Heart left ventricle (tissue), 16 donors: ENCODE measurements at regions not wholly inside any gene's neighbourhood (a gene's known extent, or its start where the extent isn't known, plus 50 kb on each side); places are given as distances from the start of the nearest gene placed in this dataset.

Experiments
- ATAC-seq, 4 donors: fragments of 200-7000 bp; cut with Tn5 transposase; one replicate each; pipeline ENCODE4 v1.9.1; 2020 to 2022; ENCODE audit warnings: moderate library complexity in 4 of 4, mild to moderate bottlenecking in 3 of 4, moderate number of reproducible peaks in 1 of 4
- DNase-seq, 5 donors: peaks; one replicate each; pipeline ENCODE4 v3.0.0-alpha.2; 2020
- H3K27ac ChIP-seq, 12 donors: fragments of 200-600 bp; sonication (generic) in 4 of 12; one replicate each; pipeline versions ENCODE4 v1.5.0 to v1.8.0; 2016 to 2022; ENCODE audit warnings: mild to moderate bottlenecking in 2 of 12
- H3K27me3 ChIP-seq, 9 donors: fragments of 200-600 bp; sonication (generic) in 2 of 9; one replicate each; pipeline versions ENCODE4 v1.5.1 to v1.8.0; 2016 to 2022; ENCODE audit warnings: mild to moderate bottlenecking in 3 of 9
- H3K36me3 ChIP-seq, 9 donors: fragments of 200-600 bp; sonication (generic) in 2 of 9; one replicate each; pipeline versions ENCODE4 v1.5.0 to v1.8.0; 2018 to 2022; ENCODE audit warnings: mild to moderate bottlenecking in 2 of 9
- H3K4me1 ChIP-seq, 12 donors: fragments of 200-600 bp; sonication (generic) in 4 of 12; one replicate each; pipeline versions ENCODE4 v1.5.0 to v1.8.0; 2016 to 2022; ENCODE audit warnings: mild to moderate bottlenecking in 3 of 12
- H3K4me3 ChIP-seq, 12 donors: fragments of 200-600 bp; sonication (generic) in 4 of 12; one replicate each; pipeline versions ENCODE4 v1.5.0 to v1.8.0; 2017 to 2022; ENCODE audit warnings: mild to moderate bottlenecking in 9 of 12, moderate library complexity in 4 of 12
- H3K9me3 ChIP-seq, 12 donors: fragments of 200-600 bp; sonication (generic) in 4 of 12; one replicate each; pipeline versions ENCODE4 v1.5.0 to v1.8.0; 2016 to 2022; ENCODE audit warnings: mild to moderate bottlenecking in 1 of 12
- POLR2A ChIP-seq, 2 donors: fragments of 450-650 bp; IDR thresholded peaks; one replicate each; pipeline ENCODE4 v1.6.1; 2017; ENCODE audit warnings: antibody characterized with exemption in 2 of 2, mild to moderate bottlenecking in 2 of 2, moderate library complexity in 2 of 2
- WGBS, 4 donors: extraction: QIAGEN DNeasy Blood & Tissue Kit in 2 of 4; methylation state at CpG; one replicate each; pipeline versions ENCODE4 v1.1.5 to v1.1.7; 2013 to 2018; 5-methylcytosine and 5-hydroxymethylcytosine counted together
- intact Hi-C, 10 donors: fragments of 100-400 bp; cut with DNase I; formaldehyde crosslinking; loops; one replicate each; pipeline versions ENCODE4 v1.11.1 to v1.14.2; 2022
- TF ChIP-seq, protein P1 (sequence below), 12 donors: fragments of 200-600 bp; sonication (generic) in 4 of 12; IDR thresholded peaks; one replicate each; pipeline versions ENCODE4 v1.5.0 to v1.8.0; 2018 to 2022; ENCODE audit warnings: antibody characterized with exemption in 12 of 12, mild to moderate bottlenecking in 5 of 12
- donor health status: ischemic (EF 13 %, LVEDD 7.1; RV severe dilation, severe dysfunction).
- donor health status: healthy with polysubstance abuse.
- donor health status: DM: no; HTN: yes; CAD: no.
- donor health status: DM: no; HTN: no; CAD: no.
- donor health status: ischemic (EF 25% LVEDD 6.9; RV normal size, moderate dysfunction).
- donor health status: ischemic (EF 25% LVEDD 5.7; RV mildly dilated, moderate dysfunction).
- donor health status: healthy.
- donor health status: DM: yes; HTN: yes; CAD: no.
- donor health status: ischemic (EF 35%, LVEDD 5.7; RV mildly dilated, moderate dysfunction).
- donor health status: nonischemic (EF 11% LVEDD 7.7; RV severe dilation, severe dysfunction).
- donor health status: DM: yes; HTN: yes; CAD: no.
- donor health status: PGD.
- donor health status: ischemic (EF 29% LVEDD 5.4; RV normal size, mild dysfunction).
- donor health status: nonischemic (EF 23%, LVEDD 6.1; RV moderate dilation, normal function).

DNA sequence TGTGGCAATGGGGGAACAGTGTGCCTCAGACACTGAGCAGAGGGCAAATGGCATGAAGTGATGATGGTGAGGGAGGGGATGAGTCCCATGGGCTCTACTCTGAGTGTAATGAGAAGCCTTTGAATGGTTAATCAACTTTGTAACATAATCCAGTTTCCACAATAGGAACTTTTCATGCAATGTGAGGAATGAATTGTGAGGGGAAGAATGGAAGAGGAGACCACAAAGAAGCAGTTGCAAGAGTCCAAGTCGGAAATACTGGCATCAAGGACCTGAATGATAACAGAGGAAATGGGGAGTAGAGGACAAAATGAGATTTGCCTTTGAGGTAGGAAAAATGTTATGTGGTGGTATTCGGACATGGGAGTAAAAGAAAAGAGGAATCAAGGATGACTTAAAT, 476.9 kb upstream of the PRICKLE1 start:
- 82 to 95% (median 88%) methylated on average over 2 of the region's 2 CpGs for WGBS, 4 donors
- Histone ChIP-seq H3K4me3 (no peak overlapping the region), H3K4me1 (peaks cover 0 to 2% (median 0%) of the 10 kb centered on the region in 12 donors), H3K36me3 (no peaks in the 10 kb centered on the region), H3K27ac (no peak overlapping the region), H3K27me3 (no peaks in the 10 kb centered on the region), H3K9me3 (no peaks in the 10 kb centered on the region)
- no peak for TF ChIP-seq POLR2A (IDR thresholded peaks at IDR 0.05)
- TF ChIP-seq, protein P1, sequence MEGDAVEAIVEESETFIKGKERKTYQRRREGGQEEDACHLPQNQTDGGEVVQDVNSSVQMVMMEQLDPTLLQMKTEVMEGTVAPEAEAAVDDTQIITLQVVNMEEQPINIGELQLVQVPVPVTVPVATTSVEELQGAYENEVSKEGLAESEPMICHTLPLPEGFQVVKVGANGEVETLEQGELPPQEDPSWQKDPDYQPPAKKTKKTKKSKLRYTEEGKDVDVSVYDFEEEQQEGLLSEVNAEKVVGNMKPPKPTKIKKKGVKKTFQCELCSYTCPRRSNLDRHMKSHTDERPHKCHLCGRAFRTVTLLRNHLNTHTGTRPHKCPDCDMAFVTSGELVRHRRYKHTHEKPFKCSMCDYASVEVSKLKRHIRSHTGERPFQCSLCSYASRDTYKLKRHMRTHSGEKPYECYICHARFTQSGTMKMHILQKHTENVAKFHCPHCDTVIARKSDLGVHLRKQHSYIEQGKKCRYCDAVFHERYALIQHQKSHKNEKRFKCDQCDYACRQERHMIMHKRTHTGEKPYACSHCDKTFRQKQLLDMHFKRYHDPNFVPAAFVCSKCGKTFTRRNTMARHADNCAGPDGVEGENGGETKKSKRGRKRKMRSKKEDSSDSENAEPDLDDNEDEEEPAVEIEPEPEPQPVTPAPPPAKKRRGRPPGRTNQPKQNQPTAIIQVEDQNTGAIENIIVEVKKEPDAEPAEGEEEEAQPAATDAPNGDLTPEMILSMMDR (IDR thresholded peaks at IDR 0.05): no peak
- intact Hi-C loops: no loop called here
- DNase-seq: no peak
- no peak for ATAC-seq

DNA sequence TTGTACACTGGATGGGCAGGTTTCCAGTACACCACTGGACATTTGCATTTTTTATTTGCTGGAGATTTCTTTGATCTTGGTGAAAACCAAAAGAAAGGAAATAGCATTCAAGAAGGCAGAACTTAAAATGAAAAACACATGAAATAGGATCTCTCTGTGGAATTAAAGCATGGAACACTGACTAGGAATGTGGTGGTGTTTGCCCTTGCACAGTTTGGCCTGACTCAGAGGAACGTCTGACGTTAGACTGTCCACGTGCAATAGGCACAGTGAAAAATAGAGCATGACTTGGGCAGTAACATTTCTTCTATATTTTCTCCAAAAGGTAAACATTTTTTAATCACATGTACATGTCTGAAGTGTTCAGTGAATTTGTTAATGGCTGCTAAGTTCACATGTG, 474.1 kb upstream of the PRICKLE1 start:
- no peaks in the 10 kb centered on the region for H3K36me3 ChIP-seq
- no peak overlapping the region for H3K4me3 ChIP-seq
- H3K9me3 ChIP-seq: no peaks in the 10 kb centered on the region
- DNase-seq (no peak), ATAC-seq (peak in 1 of 4 donors; percentile 63)
- H3K27me3 ChIP-seq: no peaks in the 10 kb centered on the region
- no peak for TF ChIP-seq POLR2A (IDR thresholded peaks at IDR 0.05)
- TF ChIP-seq, protein P1 (IDR thresholded peaks at IDR 0.05): no peak
- 66 to 78% (median 71%) methylated on average over 3 of the region's 3 CpGs for WGBS, 4 donors
- peaks cover 0 to 6% (median 0%) of the 10 kb centered on the region in 12 donors for H3K4me1 ChIP-seq
- H3K27ac ChIP-seq: no peak overlapping the region
- intact Hi-C loops: no loop called here

DNA sequence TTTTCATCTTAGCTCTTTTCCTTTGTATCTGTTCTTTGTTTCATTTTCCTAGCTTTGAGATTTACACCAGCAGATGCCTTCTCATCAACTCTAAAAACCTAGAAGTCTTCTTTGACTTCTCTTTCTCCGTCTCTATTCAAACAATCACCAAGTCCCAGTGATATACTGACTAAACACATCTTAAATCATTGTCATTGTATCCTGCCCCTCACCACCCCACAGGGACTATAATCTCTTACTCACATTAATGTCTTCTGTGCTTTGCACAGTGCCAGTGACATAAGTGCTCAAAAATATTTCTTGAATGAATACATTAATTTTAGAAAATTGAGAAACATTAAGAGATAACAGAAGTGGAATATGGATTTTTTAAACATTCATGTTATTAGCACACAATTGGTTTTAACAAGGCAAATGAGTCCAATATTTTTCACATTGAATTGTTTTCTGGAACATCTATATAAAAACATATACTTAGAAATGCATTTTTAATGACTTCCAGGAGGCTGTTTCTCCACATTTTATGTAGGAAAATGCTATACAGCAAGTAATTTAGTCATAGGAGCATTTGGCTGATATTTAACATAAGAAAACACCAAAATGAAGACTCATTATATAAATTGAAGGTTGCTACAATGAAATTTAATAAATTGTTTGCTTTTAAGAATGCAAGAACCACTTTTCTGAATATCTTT, 472.8 kb upstream of the PRICKLE1 start:
- no peak for TF ChIP-seq POLR2A (IDR thresholded peaks at IDR 0.05)
- TF ChIP-seq, protein P1 (IDR thresholded peaks at IDR 0.05): no peak
- no peak overlapping the region for H3K27ac ChIP-seq
- ATAC-seq (no peak), DNase-seq (no peak)
- H3K27me3 ChIP-seq: no peaks in the 10 kb centered on the region
- 87 to 94% (median 91%) methylated on average over 1 of the region's 1 CpG for WGBS, 4 donors
- no peaks in the 10 kb centered on the region for H3K36me3 ChIP-seq
- no peaks in the 10 kb centered on the region for H3K9me3 ChIP-seq
- H3K4me1 ChIP-seq: peaks cover 0 to 6% (median 0%) of the 10 kb centered on the region in 12 donors
- intact Hi-C loops: no loop called here
- no peak overlapping the region for H3K4me3 ChIP-seq

DNA sequence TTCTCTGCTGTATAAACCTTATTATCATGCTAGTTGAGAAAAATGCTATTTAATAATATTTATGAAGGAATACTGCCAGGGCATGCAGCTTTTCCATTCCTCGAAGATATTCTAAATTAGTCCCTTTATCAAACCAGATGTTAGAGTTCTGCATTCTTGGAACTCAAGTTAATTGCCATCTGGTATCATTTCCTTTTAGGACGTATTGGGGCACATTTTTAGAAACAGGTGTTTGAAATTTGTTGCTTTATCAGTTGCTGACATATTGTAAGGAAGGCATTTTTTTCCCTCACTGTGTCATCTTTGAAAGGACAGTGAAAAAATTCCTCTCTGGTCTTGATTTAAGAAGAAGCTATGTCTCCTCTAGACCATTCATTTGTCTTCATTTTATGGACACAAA, 471.2 kb upstream of the PRICKLE1 start:
- Histone ChIP-seq H3K9me3 (no peaks in the 10 kb centered on the region), H3K4me1 (peaks cover 0 to 6% (median 0%) of the 10 kb centered on the region in 12 donors), H3K27me3 (no peaks in the 10 kb centered on the region), H3K4me3 (no peak overlapping the region), H3K36me3 (no peaks in the 10 kb centered on the region), H3K27ac (no peak overlapping the region)
- intact Hi-C loops: no loop called here
- TF ChIP-seq, protein P1 (IDR thresholded peaks at IDR 0.05): no peak
- no peak for TF ChIP-seq POLR2A (IDR thresholded peaks at IDR 0.05)
- no peak for DNase-seq
- peak in 2 of 4 donors; percentile 10 to 18 for ATAC-seq
- 0 to 6% (median 2%) methylated on average over 2 of the region's 2 CpGs for WGBS, 4 donors
